H1 (cell line): ENCODE measurements at regions not wholly inside any gene's neighbourhood (a gene's known extent, or its start where the extent isn't known, plus 50 kb on each side); places are given as distances from the start of the nearest gene placed in this dataset.

ENCODE experiments used
- CTCF ChIA-PET: fragments of 300-600 bp; sonication (Branson Sonifier 250); formaldehyde crosslinking; loops from one replicate; lab custom pipeline; 2021; ENCODE audit not compliant: partially characterized antibody; lab: Charles Lee
- POLR2A ChIA-PET: fragments of 300-600 bp; sonication (Branson Sonifier 250); formaldehyde crosslinking; loops from one replicate; lab custom pipeline; 2021; ENCODE audit warnings: inconsistent platforms; ENCODE audit not compliant: partially characterized antibody; lab: Charles Lee
- DNase-seq, 2 experiments: peaks; one replicate each; pipeline versions ENCODE4 v3.0.0 to v3.0.0-alpha.2; 2010 to 2022; ENCODE audit warnings: low spot score in 2 of 2, low read depth in 1 of 2, mixed read lengths in 1 of 2
- FAIRE-seq: peaks from 2 replicates; lab custom pipeline; 2011; peaks lifted over from hg19 to GRCh38; lab: Jason Lieb, UNC
- H2AFZ ChIP-seq: 2 replicates; pipeline ENCODE4 v1.8.1; 2012; ENCODE audit warnings: low read length, inconsistent platforms
- H2AK5ac ChIP-seq: 2 replicates; pipeline ENCODE4 v1.6.1; 2013; ENCODE audit warnings: low read depth, low read length
- H2BK120ac ChIP-seq: replicated peaks from 2 replicates; pipeline ENCODE3; 2013; ENCODE audit warnings: low read depth, low read length, inconsistent platforms
- H2BK12ac ChIP-seq: 2 replicates; pipeline ENCODE4 v1.6.1; 2013; ENCODE audit warnings: low read depth, low read length
- H2BK15ac ChIP-seq: 2 replicates; pipeline ENCODE4 v1.6.1; 2013; ENCODE audit warnings: low read length
- H2BK20ac ChIP-seq: 2 replicates; pipeline ENCODE4 v1.6.1; 2013; ENCODE audit warnings: low read length
- H2BK5ac ChIP-seq: 2 replicates; pipeline ENCODE4 v1.6.1; 2013; ENCODE audit warnings: low read depth, low read length
- H3K14ac ChIP-seq: 2 replicates; pipeline ENCODE4 v1.6.1; 2013; ENCODE audit warnings: inconsistent platforms; ENCODE audit not compliant: insufficient read length
- H3K18ac ChIP-seq: 2 replicates; pipeline ENCODE4 v1.6.1; 2013; ENCODE audit warnings: low read length; ENCODE audit errors: extremely low read depth
- H3K23ac ChIP-seq: 2 replicates; pipeline ENCODE4 v1.6.1; 2013; ENCODE audit warnings: inconsistent platforms; ENCODE audit not compliant: insufficient read length
- H3K23me2 ChIP-seq: 2 replicates; pipeline ENCODE4 v1.6.1; 2013; ENCODE audit warnings: low read depth, low read length
- H3K27ac ChIP-seq: 2 replicates; pipeline ENCODE4 v1.6.1; 2011; ENCODE audit warnings: low read depth, low read length, inconsistent platforms
- H3K27me3 ChIP-seq, 4 experiments: replicated peaks in 1 of 4; 1 replicate in 1 of 4; 2 replicates in 3 of 4; pipeline versions ENCODE4 v1.6.1 to v1.8.1; 2011 to 2013; ENCODE audit warnings: low read length in 3 of 4, mild to moderate bottlenecking in 3 of 4, inconsistent platforms in 2 of 4, mixed read lengths in 2 of 4, moderate library complexity in 1 of 4; ENCODE audit not compliant: control insufficient read depth in 3 of 4, insufficient read depth in 3 of 4; ENCODE audit errors: extremely low read depth in 1 of 4
- H3K36me3 ChIP-seq, 4 experiments: 2 replicates each; pipeline versions ENCODE4 v1.6.1 to v1.8.1; 2011 to 2013; ENCODE audit warnings: mild to moderate bottlenecking in 4 of 4, low read length in 3 of 4, moderate library complexity in 2 of 4, control low read depth in 1 of 4, inconsistent platforms in 1 of 4; ENCODE audit not compliant: insufficient read depth in 4 of 4, control insufficient read depth in 2 of 4
- H3K4ac ChIP-seq: replicated peaks from 2 replicates; pipeline ENCODE3; 2013; ENCODE audit warnings: low read length, low read depth, mixed read lengths, inconsistent platforms; ENCODE audit not compliant: insufficient read length
- H3K4me1 ChIP-seq, 4 experiments: replicated peaks in 1 of 4; 1 replicate in 1 of 4; 2 replicates in 3 of 4; pipeline versions ENCODE4 v1.6.1 to v1.8.1; 2011 to 2013; ENCODE audit warnings: low read length in 3 of 4, inconsistent platforms in 2 of 4, mixed read lengths in 1 of 4; ENCODE audit not compliant: insufficient read depth in 4 of 4, control insufficient read depth in 3 of 4
- H3K4me2 ChIP-seq, 2 experiments: 2 replicates each; pipeline versions ENCODE4 v1.6.1 to v1.8.1; 2011 to 2013; ENCODE audit warnings: low read depth in 2 of 2, low read length in 2 of 2, control low read depth in 1 of 2, inconsistent platforms in 1 of 2, mild to moderate bottlenecking in 1 of 2; ENCODE audit not compliant: insufficient read depth in 1 of 2
- H3K4me3 ChIP-seq, 4 experiments: fragments of 200-600, 300-600 bp in 1 of 4; sonication (generic), shearing (Covaris generic), sonication (Bioruptor Twin) in 1 of 4; 2 replicates each; pipeline versions ENCODE4 v1.5.1 to v1.8.1; 2011 to 2016; ENCODE audit warnings: low read length in 4 of 4, low read depth in 3 of 4, control low read depth in 2 of 4, inconsistent platforms in 2 of 4, mild to moderate bottlenecking in 2 of 4, mixed read lengths in 1 of 4, moderate library complexity in 1 of 4; ENCODE audit not compliant: insufficient read depth in 2 of 4; ENCODE audit errors: extremely low read depth in 1 of 4
- H3K56ac ChIP-seq: replicated peaks from 2 replicates; pipeline ENCODE3; 2013; ENCODE audit warnings: low read depth, mild to moderate bottlenecking, mixed read lengths, low read length, inconsistent platforms; ENCODE audit not compliant: insufficient read length
- H3K79me1 ChIP-seq: 2 replicates; pipeline ENCODE4 v1.6.1; 2013; ENCODE audit warnings: low read depth, low read length, control low read depth
- H3K79me2 ChIP-seq, 2 experiments: 2 replicates each; pipeline versions ENCODE4 v1.6.1 to v1.8.1; 2012 to 2013; ENCODE audit warnings: low read length in 2 of 2, mild to moderate bottlenecking in 2 of 2, inconsistent platforms in 1 of 2; ENCODE audit not compliant: insufficient read depth in 2 of 2, control insufficient read depth in 1 of 2
- H3K9ac ChIP-seq, 4 experiments: replicated peaks in 1 of 4; 1 replicate in 1 of 4; 2 replicates in 3 of 4; pipeline versions ENCODE4 v1.6.1 to v1.8.1; 2011 to 2013; ENCODE audit warnings: low read depth in 3 of 4, low read length in 3 of 4, control low read depth in 2 of 4, mild to moderate bottlenecking in 2 of 4, moderate library complexity in 2 of 4, inconsistent platforms in 1 of 4; ENCODE audit errors: extremely low read depth in 1 of 4
- H3K9me3 ChIP-seq, 2 experiments: 2 replicates each; pipeline versions ENCODE4 v1.6.1 to v1.8.1; 2012 to 2013; ENCODE audit warnings: mild to moderate bottlenecking in 2 of 2, moderate library complexity in 2 of 2, control low read depth in 1 of 2, inconsistent platforms in 1 of 2, low read depth in 1 of 2, low read length in 1 of 2, mixed read lengths in 1 of 2; ENCODE audit not compliant: insufficient read depth in 2 of 2
- H4K20me1 ChIP-seq, 2 experiments: replicated peaks in 1 of 2; 2 replicates each; pipeline versions ENCODE3 to v1.8.1; 2011 to 2013; ENCODE audit warnings: inconsistent platforms in 2 of 2, low read length in 2 of 2, mild to moderate bottlenecking in 1 of 2; ENCODE audit not compliant: insufficient read depth in 2 of 2, control insufficient read depth in 1 of 2
- H4K5ac ChIP-seq: 2 replicates; pipeline ENCODE4 v1.6.1; 2013; ENCODE audit warnings: low read length, low read depth, mixed read lengths, inconsistent platforms; ENCODE audit not compliant: insufficient read length
- H4K8ac ChIP-seq: 2 replicates; pipeline ENCODE4 v1.8.0; 2013; ENCODE audit warnings: mild to moderate bottlenecking, moderate library complexity, low read length, inconsistent platforms; ENCODE audit not compliant: insufficient read depth; ENCODE audit errors: extremely low read depth
- H4K91ac ChIP-seq: replicated peaks from 2 replicates; pipeline ENCODE3; 2013; ENCODE audit warnings: low read length, mixed read lengths, inconsistent platforms; ENCODE audit not compliant: insufficient read length
- CTCF ChIP-seq, 3 experiments: IDR thresholded peaks; 1 replicate in 2 of 3; 2 replicates in 1 of 3; pipeline versions ENCODE4 v1.5.1 to v1.6.1; 2011; ENCODE audit warnings: low read length in 3 of 3, mild to moderate bottlenecking in 3 of 3, inconsistent platforms in 2 of 3, low read depth in 1 of 3, moderate library complexity in 1 of 3; ENCODE audit not compliant: insufficient read depth in 1 of 3; ENCODE audit errors: control extremely low read depth in 1 of 3
- FOSL1 ChIP-seq: IDR thresholded peaks from 2 replicates; pipeline ENCODE4 v1.6.1; 2011; ENCODE audit warnings: mild to moderate bottlenecking, low read depth, low read length, moderate library complexity; ENCODE audit not compliant: insufficient read depth
- KDM5A ChIP-seq: fragments of 200-600 bp; IDR thresholded peaks from 2 replicates; pipeline ENCODE4 v1.7.1; 2012; ENCODE audit warnings: mild to moderate bottlenecking, low read length, inconsistent platforms, mixed read lengths
- NRF1 ChIP-seq: IDR thresholded peaks from 2 replicates; pipeline ENCODE4 v1.6.1; 2011; ENCODE audit warnings: mild to moderate bottlenecking, low read depth, low read length, improper control_type of control experiment
- POLR2A ChIP-seq, 2 experiments: IDR thresholded peaks; 1 replicate in 1 of 2; 2 replicates in 1 of 2; pipeline ENCODE4 v1.6.1; 2011; ENCODE audit warnings: low read depth in 2 of 2, low read length in 2 of 2, mild to moderate bottlenecking in 2 of 2; ENCODE audit errors: control extremely low read depth in 1 of 2
- RNF2 ChIP-seq: fragments of 200-900, 300-1000 bp; sonication (generic); IDR thresholded peaks from 2 replicates; pipeline ENCODE4 v1.7.1; 2016; ENCODE audit warnings: borderline replicate concordance, low read depth, mild to moderate bottlenecking, antibody characterized with exemption, low read length; ENCODE audit not compliant: poor library complexity, severe bottlenecking; ENCODE audit errors: missing control alignments
- SUZ12 ChIP-seq: fragments of 200-600 bp; sonication (generic); IDR thresholded peaks from 2 replicates; pipeline ENCODE4 v1.6.1; 2012; ENCODE audit warnings: mild to moderate bottlenecking, inconsistent platforms, low read length, moderate library complexity, mixed read lengths
- TAF7 ChIP-seq: optimal IDR thresholded peaks from 2 replicates; pipeline ENCODE3; 2011; ENCODE audit warnings: low read depth, mild to moderate bottlenecking, inconsistent platforms, low read length, moderate library complexity, borderline replicate concordance
- WGBS, 2 experiments: shearing (Covaris generic) in 1 of 2; methylation state at CpG; one replicate each; pipeline versions ENCODE4 v1.1.6 to v1.1.7; 2013 to 2015; ENCODE audit warnings: low lambda C conversion rate in 2 of 2, mixed read lengths in 2 of 2, inconsistent platforms in 1 of 2, low coverage in 1 of 2, missing lambda C conversion rate in 1 of 2; ENCODE audit not compliant: insufficient replicate concordance in 2 of 2, insufficient coverage in 1 of 2, insufficient read length in 1 of 2; ENCODE audit errors: extremely low coverage in 1 of 2, missing lambda C conversion rate in 1 of 2; 5-methylcytosine and 5-hydroxymethylcytosine counted together
- TF ChIP-seq, protein P1 (sequence below): IDR thresholded peaks from 2 replicates; pipeline ENCODE4 v1.6.1; 2012; ENCODE audit warnings: low read length, inconsistent platforms

DNA sequence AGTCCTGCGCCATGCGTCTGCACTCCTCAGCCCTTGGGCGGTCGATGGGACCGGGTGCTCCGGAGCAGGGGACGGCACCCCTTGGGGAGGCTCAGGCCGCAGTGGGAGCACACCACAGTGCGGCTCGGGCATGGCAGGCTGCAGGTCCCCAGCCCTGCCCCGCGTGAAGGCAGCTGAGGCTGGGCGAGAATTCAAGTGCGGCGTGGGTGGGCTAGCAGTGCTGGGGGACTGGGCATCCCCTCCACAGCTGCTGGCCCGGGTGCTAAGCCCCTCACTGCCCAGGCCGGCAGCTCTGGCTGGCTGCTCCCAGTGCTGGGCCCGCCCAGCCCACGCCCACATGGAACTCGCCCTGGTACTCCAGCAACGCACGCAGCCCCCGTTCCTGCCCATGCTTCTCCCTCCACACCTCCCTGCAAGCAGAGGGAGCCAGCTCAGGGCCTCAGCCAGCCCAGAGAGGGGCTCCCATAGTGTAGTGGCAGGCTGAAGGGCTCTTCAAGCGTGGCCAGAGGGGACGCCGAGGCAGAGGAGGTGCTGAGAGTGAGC lies 198.3 kb upstream of the CNTNAP5 start:
- POLR2A ChIA-PET, result no interaction called here
- Histone ChIP-seq H3K18ac (no peak overlapping the region), H4K5ac (no peak overlapping the region), H3K9me3 (peaks cover 5 to 10% of the 10 kb centered on the region in 2 experiments; a peak in 2 of 4 replicates), H3K23ac (no peak overlapping the region), H3K4me3 (no peak overlapping the region), H2AK5ac (no peak overlapping the region), H3K79me1 (no peaks in the 10 kb centered on the region), H3K14ac (no peak overlapping the region), H3K4me2 (no peak overlapping the region), H3K23me2 (no peaks in the 10 kb centered on the region), H3K27ac (no peak overlapping the region), H2BK20ac (no peak overlapping the region), H3K56ac (no peak overlapping the region), H4K91ac (no peak overlapping the region), H4K8ac (no peak overlapping the region; the same call in 1 of the 2 replicates), H2BK15ac (no peak overlapping the region), H3K4ac (no peak overlapping the region), H2BK12ac (no peak overlapping the region), H3K27me3 (no peaks in the 10 kb centered on the region), H2BK5ac (no peak overlapping the region), H3K36me3 (peaks cover 0 to 4% (median 0%) of the 10 kb centered on the region in 4 experiments; a peak in 1 of 8 replicates), H3K4me1 (no peaks in the 10 kb centered on the region), H3K9ac (no peak overlapping the region), H4K20me1 (no peaks in the 10 kb centered on the region), H2BK120ac (no peak overlapping the region), H2AFZ (no peak overlapping the region), H3K79me2 (no peaks in the 10 kb centered on the region)
- WGBS, 2 experiments, result 98% methylated on average over 23 of the region's 26 CpGs; no CpG with 5 or more reads in 1 of the 2 experiments
- FAIRE-seq (no peak), DNase-seq (no peak)
- CTCF ChIA-PET, result no interaction called here
- TF ChIP-seq KDM5A (no peak), FOSL1 (no peak), SUZ12 (no peak), CTCF (IDR thresholded peaks at IDR 0.05; ENCODE audit: control extremely low read depth in 1 of 3, insufficient read depth in 1 of 3, low read depth in 1 of 3, low read length in 3 of 3) (no peak), POLR2A (IDR thresholded peaks at IDR 0.05; ENCODE audit: control extremely low read depth in 1 of 2, low read depth in 2 of 2, low read length in 2 of 2) (no peak), RNF2 (no peak), NRF1 (no peak), TAF7 (no peak)
- TF ChIP-seq, protein P1, sequence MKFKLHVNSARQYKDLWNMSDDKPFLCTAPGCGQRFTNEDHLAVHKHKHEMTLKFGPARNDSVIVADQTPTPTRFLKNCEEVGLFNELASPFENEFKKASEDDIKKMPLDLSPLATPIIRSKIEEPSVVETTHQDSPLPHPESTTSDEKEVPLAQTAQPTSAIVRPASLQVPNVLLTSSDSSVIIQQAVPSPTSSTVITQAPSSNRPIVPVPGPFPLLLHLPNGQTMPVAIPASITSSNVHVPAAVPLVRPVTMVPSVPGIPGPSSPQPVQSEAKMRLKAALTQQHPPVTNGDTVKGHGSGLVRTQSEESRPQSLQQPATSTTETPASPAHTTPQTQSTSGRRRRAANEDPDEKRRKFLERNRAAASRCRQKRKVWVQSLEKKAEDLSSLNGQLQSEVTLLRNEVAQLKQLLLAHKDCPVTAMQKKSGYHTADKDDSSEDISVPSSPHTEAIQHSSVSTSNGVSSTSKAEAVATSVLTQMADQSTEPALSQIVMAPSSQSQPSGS, result no peak
